GM12878 (cell line): ENCODE measurements at regions not wholly inside any gene's neighbourhood (a gene's known extent, or its start where the extent isn't known, plus 50 kb on each side); places are given as distances from the start of the nearest gene placed in this dataset.

Source experiments
- BCL3 ChIP-seq: IDR thresholded peaks from 2 replicates; pipeline ENCODE4 v1.6.1; 2011; ENCODE audit warnings: borderline replicate concordance, low read depth, mild to moderate bottlenecking, moderate library complexity, low read length; ENCODE audit not compliant: insufficient read depth, poor library complexity, severe bottlenecking
- BMI1 ChIP-seq: fragments of 450-650 bp; IDR thresholded peaks from 2 replicates; pipeline ENCODE4 v1.6.1; 2016; ENCODE audit warnings: mild to moderate bottlenecking, moderate library complexity, borderline replicate concordance
- FOXK2 ChIP-seq: fragments of 450-650 bp; IDR thresholded peaks from 2 replicates; pipeline ENCODE4 v1.6.1; 2017; ENCODE audit warnings: mild to moderate bottlenecking, moderate library complexity
- JUND ChIP-seq: IDR thresholded peaks from 2 replicates; pipeline ENCODE4 v1.6.1; 2012; ENCODE audit warnings: low read depth, mild to moderate bottlenecking, low read length, improper control_type of control experiment, moderate library complexity
- NFXL1 ChIP-seq: fragments of 450-650 bp; IDR thresholded peaks from 2 replicates; pipeline ENCODE4 v1.6.1; 2017; ENCODE audit warnings: antibody characterized with exemption, mild to moderate bottlenecking, borderline replicate concordance
- NFYB ChIP-seq: IDR thresholded peaks from 2 replicates; pipeline ENCODE4 v1.6.1; 2011; ENCODE audit warnings: low read depth, mild to moderate bottlenecking, low read length, improper control_type of control experiment, moderate library complexity; ENCODE audit not compliant: insufficient read depth
- PAX8 ChIP-seq: fragments of 450-650 bp; IDR thresholded peaks from 2 replicates; pipeline ENCODE4 v1.6.1; 2017; ENCODE audit warnings: mild to moderate bottlenecking, moderate library complexity
- PBX3 ChIP-seq: IDR thresholded peaks from 2 replicates; pipeline ENCODE4 v1.6.1; 2011; ENCODE audit warnings: mild to moderate bottlenecking, low read depth, low read length, moderate library complexity; ENCODE audit not compliant: insufficient replicate concordance
- RB1 ChIP-seq: fragments of 450-650 bp; formaldehyde crosslinking; IDR thresholded peaks from 2 replicates; pipeline ENCODE4 v1.6.1; 2017; ENCODE audit warnings: mild to moderate bottlenecking, borderline replicate concordance
- RELB ChIP-seq: fragments of 450-650 bp; IDR thresholded peaks from 2 replicates; pipeline ENCODE4 v1.6.1; 2017; ENCODE audit warnings: low read depth, mild to moderate bottlenecking, moderate library complexity
- REST ChIP-seq: IDR thresholded peaks from 2 replicates; pipeline ENCODE4 v1.6.1; 2012; ENCODE audit warnings: mild to moderate bottlenecking, low read depth, low read length
- SREBF1 ChIP-seq: IDR thresholded peaks from 2 replicates; pipeline ENCODE4 v1.6.1; 2012; ENCODE audit warnings: mild to moderate bottlenecking, low read length
- STAT1 ChIP-seq: fragments of 450-650 bp; conservative IDR thresholded peaks from 2 replicates; pipeline ENCODE4 v1.6.1; 2014; ENCODE audit warnings: antibody characterized with exemption, mild to moderate bottlenecking

- no peak for TF ChIP-seq BCL3
- no peak for TF ChIP-seq BMI1
- TF ChIP-seq REST = no peak
- no peak for TF ChIP-seq NFYB
- TF ChIP-seq FOXK2 = no peak
- TF ChIP-seq NFXL1 = no peak
- TF ChIP-seq RB1 = no peak
- TF ChIP-seq JUND = no peak
- TF ChIP-seq PAX8 = no peak
- TF ChIP-seq SREBF1 = no peak
- no peak for TF ChIP-seq RELB
- no peak for TF ChIP-seq STAT1
- TF ChIP-seq PBX3 = no peak
- TF ChIP-seq, all 136 proteins: peak for 0
These were observed 533.9 kb downstream of the TCERG1L start (continued) for GRCh38 chr10:130777507-130778165.
